Endodermal cell (in vitro differentiated cells): ENCODE measurements at regions not wholly inside any gene's neighbourhood (a gene's known extent, or its start where the extent isn't known, plus 50 kb on each side); places are given as distances from the start of the nearest gene placed in this dataset.

Experiments used
- DNase-seq: peaks from one replicate; pipeline ENCODE4 v3.0.0-alpha.2; 2017
- H3K27ac ChIP-seq: 2 replicates; pipeline ENCODE4 v1.5.1; 2013; ENCODE audit warnings: mild to moderate bottlenecking, low read depth, low read length, moderate library complexity
- H3K27me3 ChIP-seq: 2 replicates; pipeline ENCODE4 v1.6.1; 2013; ENCODE audit warnings: mild to moderate bottlenecking, low read length, moderate library complexity; ENCODE audit not compliant: insufficient read depth, control insufficient read depth, poor library complexity, severe bottlenecking
- H3K36me3 ChIP-seq: 2 replicates; pipeline ENCODE4 v1.7.0; 2013; ENCODE audit warnings: mild to moderate bottlenecking, low read length, moderate library complexity; ENCODE audit not compliant: control insufficient read depth, insufficient read depth
- H3K4me1 ChIP-seq: one replicate; pipeline ENCODE4 v1.7.0; 2013; ENCODE audit warnings: low read length; ENCODE audit not compliant: control insufficient read depth, insufficient read depth
- H3K4me3 ChIP-seq: 2 replicates; pipeline ENCODE4 v1.5.1; 2013; ENCODE audit warnings: mild to moderate bottlenecking, low read length, moderate library complexity
- H3K9ac ChIP-seq: 2 replicates; pipeline ENCODE4 v1.6.1; 2013; ENCODE audit warnings: mild to moderate bottlenecking, low read length, moderate library complexity; ENCODE audit not compliant: poor library complexity, severe bottlenecking; ENCODE audit errors: extremely low read depth
- H3K9me3 ChIP-seq: 2 replicates; pipeline ENCODE4 v1.6.1; 2013; ENCODE audit warnings: mild to moderate bottlenecking, low read length, moderate library complexity; ENCODE audit not compliant: control insufficient read depth
- H3K27ac Mint-ChIP-seq: 2 replicates; pipeline ENCODE4 v1.8.0; 2020; ENCODE audit warnings: mixed read lengths
- H3K27me3 Mint-ChIP-seq: 2 replicates; pipeline ENCODE4 v1.8.0; 2021; ENCODE audit warnings: mild to moderate bottlenecking, mixed read lengths; ENCODE audit not compliant: insufficient read depth
- H3K36me3 Mint-ChIP-seq: 2 replicates; pipeline ENCODE4 v1.8.0; 2020; ENCODE audit warnings: low read depth, mixed read lengths
- H3K4me1 Mint-ChIP-seq: 2 replicates; pipeline ENCODE4 v1.8.0; 2020; ENCODE audit warnings: mixed read lengths
- H3K4me3 Mint-ChIP-seq: 2 replicates; pipeline ENCODE4 v1.8.0; 2020; ENCODE audit warnings: mild to moderate bottlenecking, moderate library complexity, mixed read lengths
- H3K9me3 Mint-ChIP-seq: 2 replicates; pipeline ENCODE4 v1.8.0; 2020; ENCODE audit warnings: mild to moderate bottlenecking, mixed read lengths
- WGBS, 2 experiments: methylation state at CpG; one replicate each; pipeline versions ENCODE4 v1.1.5 to v1.1.7; 2013; ENCODE audit warnings: missing lambda C conversion rate in 2 of 2, mixed read lengths in 1 of 2; ENCODE audit not compliant: insufficient coverage in 1 of 2, insufficient read length in 1 of 2; 5-methylcytosine and 5-hydroxymethylcytosine counted together
- TF ChIP-seq, protein P1 (sequence below): fragments of 200-600 bp; sonication (generic); conservative IDR thresholded peaks from 2 replicates; pipeline ENCODE4 v1.5.0; 2021; ENCODE audit warnings: antibody characterized with exemption, mild to moderate bottlenecking

DNA sequence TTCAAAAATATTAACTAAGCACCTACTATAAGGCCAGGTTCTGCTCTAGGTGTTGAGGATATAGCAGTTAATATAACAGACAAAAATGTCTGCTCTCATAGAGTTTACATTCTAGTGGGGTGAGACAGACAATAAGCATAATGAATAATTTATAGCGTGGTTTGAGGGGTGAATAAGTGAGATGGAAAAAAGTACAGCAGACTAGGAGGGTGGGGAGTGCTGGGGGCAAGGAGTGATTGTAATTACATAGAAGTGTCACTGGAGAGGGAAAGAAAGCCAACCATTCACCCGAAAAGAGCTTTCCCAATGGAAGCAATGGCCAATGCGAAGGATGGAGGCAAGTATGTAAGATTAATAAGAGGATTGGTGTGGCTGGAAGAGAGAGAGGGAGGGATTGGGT, 552.9 kb upstream of the KCNMB2 start:
- H3K9ac ChIP-seq, result no peak overlapping the region
- TF ChIP-seq, protein P1, sequence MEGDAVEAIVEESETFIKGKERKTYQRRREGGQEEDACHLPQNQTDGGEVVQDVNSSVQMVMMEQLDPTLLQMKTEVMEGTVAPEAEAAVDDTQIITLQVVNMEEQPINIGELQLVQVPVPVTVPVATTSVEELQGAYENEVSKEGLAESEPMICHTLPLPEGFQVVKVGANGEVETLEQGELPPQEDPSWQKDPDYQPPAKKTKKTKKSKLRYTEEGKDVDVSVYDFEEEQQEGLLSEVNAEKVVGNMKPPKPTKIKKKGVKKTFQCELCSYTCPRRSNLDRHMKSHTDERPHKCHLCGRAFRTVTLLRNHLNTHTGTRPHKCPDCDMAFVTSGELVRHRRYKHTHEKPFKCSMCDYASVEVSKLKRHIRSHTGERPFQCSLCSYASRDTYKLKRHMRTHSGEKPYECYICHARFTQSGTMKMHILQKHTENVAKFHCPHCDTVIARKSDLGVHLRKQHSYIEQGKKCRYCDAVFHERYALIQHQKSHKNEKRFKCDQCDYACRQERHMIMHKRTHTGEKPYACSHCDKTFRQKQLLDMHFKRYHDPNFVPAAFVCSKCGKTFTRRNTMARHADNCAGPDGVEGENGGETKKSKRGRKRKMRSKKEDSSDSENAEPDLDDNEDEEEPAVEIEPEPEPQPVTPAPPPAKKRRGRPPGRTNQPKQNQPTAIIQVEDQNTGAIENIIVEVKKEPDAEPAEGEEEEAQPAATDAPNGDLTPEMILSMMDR, result no peak
- no peaks in the 10 kb centered on the region for H3K27me3 ChIP-seq
- WGBS, 2 experiments, result 91 to 95% methylated on average over 2 to 3 of the region's 3 CpGs
- no peaks in the 10 kb centered on the region for H3K36me3 ChIP-seq
- Mint-ChIP-seq H3K36me3 (no peaks in the 10 kb centered on the region), H3K27ac (no peak overlapping the region), H3K9me3 (no peaks in the 10 kb centered on the region), H3K4me1 (no peaks in the 10 kb centered on the region), H3K4me3 (no peak overlapping the region), H3K27me3 (no peaks in the 10 kb centered on the region)
- H3K4me3 ChIP-seq, result no peak overlapping the region
- H3K27ac ChIP-seq, result no peak overlapping the region
- DNase-seq, result no peak
- H3K4me1 ChIP-seq, result no peaks in the 10 kb centered on the region
- no peaks in the 10 kb centered on the region for H3K9me3 ChIP-seq

DNA sequence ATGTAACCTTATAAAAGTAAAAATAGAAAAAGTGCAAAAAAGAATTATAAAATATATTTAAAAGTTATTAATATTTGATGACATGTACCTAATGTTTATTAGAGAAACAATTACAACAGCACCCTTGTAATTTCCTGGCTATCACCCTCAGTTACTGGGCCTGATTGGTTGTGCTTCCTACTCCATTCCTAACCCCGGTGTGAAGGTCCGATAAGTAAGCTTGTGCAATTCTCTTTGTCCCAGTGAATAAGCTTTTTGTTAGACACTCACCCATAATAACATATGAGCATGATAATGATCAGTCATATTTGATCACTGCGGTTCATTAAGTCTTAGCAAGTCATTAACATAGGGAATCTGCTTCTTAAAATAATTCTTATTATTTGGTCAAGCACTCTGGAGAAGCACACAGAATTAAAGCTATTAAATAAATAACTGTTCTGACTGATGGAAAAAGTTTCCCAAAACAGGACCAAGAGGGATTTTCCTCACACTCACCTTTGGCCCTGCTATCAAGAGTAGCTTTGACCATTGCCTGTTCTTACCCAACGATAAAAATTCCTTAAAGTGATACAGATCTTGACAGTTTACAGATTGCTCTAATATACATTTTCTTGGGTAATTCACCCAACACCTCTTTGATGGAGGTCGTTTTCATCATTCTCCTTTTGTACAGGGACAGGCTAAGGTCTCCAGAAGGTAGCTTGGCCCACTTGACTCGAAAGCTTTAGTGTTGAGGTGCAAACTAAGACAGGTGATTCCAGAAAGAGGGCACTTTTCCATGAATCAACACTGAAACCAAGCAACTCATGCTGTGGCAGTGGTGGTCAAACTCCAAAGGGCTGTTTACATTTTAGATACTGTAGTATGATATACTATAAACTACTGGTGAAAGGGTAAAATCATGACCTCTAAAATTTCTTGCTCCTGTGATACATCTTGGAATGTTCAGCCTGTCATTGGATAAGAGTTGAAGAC, 543.0 kb upstream of the KCNMB2 start:
- no peak overlapping the region for H3K4me3 Mint-ChIP-seq
- H3K36me3 Mint-ChIP-seq, result no peaks in the 10 kb centered on the region
- H3K4me1 ChIP-seq, result no peaks in the 10 kb centered on the region
- no peaks in the 10 kb centered on the region for H3K9me3 ChIP-seq
- TF ChIP-seq, protein P1, result no peak
- no peak for DNase-seq
- H3K9ac ChIP-seq, result no peak overlapping the region
- H3K27me3 Mint-ChIP-seq, result no peaks in the 10 kb centered on the region
- WGBS, 2 experiments, result 93% methylated on average over 6 of the region's 6 CpGs; no CpG with 5 or more reads in 1 of the 2 experiments
- no peaks in the 10 kb centered on the region for H3K9me3 Mint-ChIP-seq
- H3K4me3 ChIP-seq, result no peak overlapping the region
- H3K36me3 ChIP-seq, result no peaks in the 10 kb centered on the region
- peaks cover 2% of the 10 kb centered on the region for H3K4me1 Mint-ChIP-seq
- no peaks in the 10 kb centered on the region for H3K27me3 ChIP-seq
- no peak overlapping the region for H3K27ac ChIP-seq
- no peak overlapping the region for H3K27ac Mint-ChIP-seq

DNA sequence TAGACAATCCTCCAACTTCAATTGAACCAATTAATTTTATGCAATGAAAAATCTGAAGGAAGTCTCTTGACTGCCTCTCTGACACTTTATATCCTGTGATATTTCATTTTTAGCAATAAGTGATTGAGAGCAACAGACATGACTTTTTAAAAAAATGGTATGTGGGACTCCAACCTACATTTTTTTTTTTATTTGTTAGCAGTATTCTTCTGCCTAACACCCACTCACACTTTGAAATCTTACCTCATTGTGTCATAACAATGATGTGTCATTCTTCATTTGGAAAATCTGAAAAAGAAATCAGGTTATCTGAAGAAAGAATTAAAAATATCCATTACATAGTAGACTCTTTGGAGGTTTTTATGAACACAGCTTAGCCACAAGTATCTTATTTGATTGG, 541.3 kb upstream of the KCNMB2 start:
- Histone ChIP-seq H3K27me3 (no peaks in the 10 kb centered on the region), H3K9ac (no peak overlapping the region), H3K4me1 (no peaks in the 10 kb centered on the region), H3K27ac (no peak overlapping the region), H3K9me3 (peaks cover 8% of the 10 kb centered on the region), H3K36me3 (no peaks in the 10 kb centered on the region), H3K4me3 (no peak overlapping the region)
- H3K9me3 Mint-ChIP-seq, result peaks cover 6% of the 10 kb centered on the region
- H3K36me3 Mint-ChIP-seq, result no peaks in the 10 kb centered on the region
- no peaks in the 10 kb centered on the region for H3K27me3 Mint-ChIP-seq
- no peak overlapping the region for H3K27ac Mint-ChIP-seq
- H3K4me1 Mint-ChIP-seq, result peaks cover 2% of the 10 kb centered on the region
- TF ChIP-seq, protein P1, result no peak
- no peak for DNase-seq
- H3K4me3 Mint-ChIP-seq, result no peak overlapping the region
